ENCODE measurements at regions not wholly inside any gene's neighbourhood (a gene's known extent, or its start where the extent isn't known, plus 50 kb on each side); places are given as distances from the start of the nearest gene placed in this dataset.

- no peak for ATAC-seq (ENCODE audit: poor library complexity)
- Histone ChIP-seq H3K9me3 (ENCODE audit: control insufficient read depth in 1 of 2, insufficient read depth in 1 of 2, low read length in 2 of 2) (no peaks in the 10 kb centered on the region), H3K27me3 (ENCODE audit: control insufficient read depth in 1 of 2, insufficient read depth in 2 of 2, low read length in 2 of 2) (no peaks in the 10 kb centered on the region), H3K36me3 (ENCODE audit: insufficient read depth, low read length) (no peaks in the 10 kb centered on the region), H3K27ac (ENCODE audit: low read depth in 1 of 2, low read length in 2 of 2) (no peak overlapping the region), H3K4me1 (ENCODE audit: insufficient read depth, low read length) (no peaks in the 10 kb centered on the region), H3K4me3 (ENCODE audit: low read length) (no peak overlapping the region)
- Mint-ChIP-seq H3K27ac (no peak overlapping the region), H3K27me3 (no peaks in the 10 kb centered on the region), H3K9me3 (peaks cover 3% of the 10 kb centered on the region), H3K4me1 (ENCODE audit: low read depth) (no peaks in the 10 kb centered on the region), H3K4me3 (no peak overlapping the region), H3K36me3 (ENCODE audit: low read depth) (no peaks in the 10 kb centered on the region)
- ChIA-PET POLR2A (no interaction called here), CTCF (no interaction called here)
- DNase-seq = no peak
- no peak for TF ChIP-seq CTCF (IDR thresholded peaks at IDR 0.05)
- intact Hi-C loops (cut with DNase I, micrococcal nuclease) = no loop called here
Observed at GRCh38 chr4:104549736-104550135, 55.0 kb upstream of the CXXC4 start.

GRCh38 chr4:104559502-104559901, 64.8 kb upstream of the CXXC4 start:
- no peaks in the 10 kb centered on the region for H3K4me1 ChIP-seq (ENCODE audit: insufficient read depth, low read length)
- H3K9me3 ChIP-seq (ENCODE audit: control insufficient read depth in 1 of 2, insufficient read depth in 1 of 2, low read length in 2 of 2) = no peaks in the 10 kb centered on the region
- intact Hi-C loops (cut with DNase I, micrococcal nuclease) = no loop called here

GRCh38 chr4:104571341-104571740, 76.6 kb upstream of the CXXC4 start:
- CTCF ChIA-PET = no interaction called here
- ATAC-seq (ENCODE audit: poor library complexity) = no peak
- Histone ChIP-seq H3K9me3 (ENCODE audit: control insufficient read depth in 1 of 2, insufficient read depth in 1 of 2, low read length in 2 of 2) (peaks cover 0 to 12% of the 10 kb centered on the region in 2 experiments), H3K36me3 (ENCODE audit: insufficient read depth, low read length) (no peaks in the 10 kb centered on the region), H3K27ac (ENCODE audit: low read depth in 1 of 2, low read length in 2 of 2) (no peak overlapping the region), H3K4me3 (ENCODE audit: low read length) (no peak overlapping the region), H3K27me3 (ENCODE audit: control insufficient read depth in 1 of 2, insufficient read depth in 2 of 2, low read length in 2 of 2) (no peaks in the 10 kb centered on the region), H3K4me1 (ENCODE audit: insufficient read depth, low read length) (no peaks in the 10 kb centered on the region)
- no peak for TF ChIP-seq CTCF (IDR thresholded peaks at IDR 0.05)
- Mint-ChIP-seq H3K4me3 (no peak overlapping the region), H3K27ac (no peak overlapping the region), H3K27me3 (no peaks in the 10 kb centered on the region), H3K36me3 (ENCODE audit: low read depth) (no peaks in the 10 kb centered on the region), H3K9me3 (peaks cover 8% of the 10 kb centered on the region), H3K4me1 (ENCODE audit: low read depth) (no peaks in the 10 kb centered on the region)
- intact Hi-C loops (cut with DNase I, micrococcal nuclease) = no loop called here
- POLR2A ChIA-PET = no interaction called here
- no peak for DNase-seq

More at GRCh38 chr4:104559502-104559901, 64.8 kb upstream of the CXXC4 start:
- H3K27ac Mint-ChIP-seq = no peak overlapping the region
- no peaks in the 10 kb centered on the region for H3K27me3 Mint-ChIP-seq
- H3K4me3 ChIP-seq (ENCODE audit: low read length) = no peak overlapping the region
- ChIA-PET CTCF (no interaction called here), POLR2A (no interaction called here)
- H3K9me3 Mint-ChIP-seq = peaks cover under 1% of the 10 kb centered on the region
- H3K4me1 Mint-ChIP-seq (ENCODE audit: low read depth) = no peaks in the 10 kb centered on the region
- H3K4me3 Mint-ChIP-seq = no peak overlapping the region
- no peaks in the 10 kb centered on the region for H3K36me3 Mint-ChIP-seq (ENCODE audit: low read depth)
- DNase-seq (no peak), ATAC-seq (ENCODE audit: poor library complexity) (no peak)
- no peaks in the 10 kb centered on the region for H3K27me3 ChIP-seq (ENCODE audit: control insufficient read depth in 1 of 2, insufficient read depth in 2 of 2, low read length in 2 of 2)
- H3K27ac ChIP-seq (ENCODE audit: low read depth in 1 of 2, low read length in 2 of 2) = no peak overlapping the region
- no peaks in the 10 kb centered on the region for H3K36me3 ChIP-seq (ENCODE audit: insufficient read depth, low read length)
- no peak for TF ChIP-seq CTCF (IDR thresholded peaks at IDR 0.05)

Measured in CD4-positive, alpha-beta T cell (primary cell).